ENCODE measurements at regions not wholly inside any gene's neighbourhood (a gene's known extent, or its start where the extent isn't known, plus 50 kb on each side); places are given as distances from the start of the nearest gene placed in this dataset.
A peak's percentile ranks its signal among the peaks of the same experiment; 100 is the strongest.
"Not testable (repeated sequence)": the region's sequence is repeated elsewhere in the genome, so short reads cannot be mapped to it uniquely, and the experiment has no call there.

- DNase-seq (ENCODE audit: low read depth) = no peak
Observed at GRCh38 chrX:55813150-55813549, 95.6 kb downstream of the RRAGB start.

GRCh38 chrX:55815546-55815945 lies 98.0 kb downstream of the RRAGB start:
- DNase-seq (ENCODE audit: low read depth) = no peak

GRCh38 chrX:55816023-55816422 lies 98.5 kb downstream of the RRAGB start:
- DNase-seq (ENCODE audit: low read depth) = no peak

- no peak for DNase-seq (ENCODE audit: low read depth)
Observed at GRCh38 chrX:55818673-55819375, 101.3 kb downstream of the RRAGB start.

GRCh38 chrX:55839485-55839884 lies 121.9 kb downstream of the RRAGB start:
- no peak for DNase-seq (ENCODE audit: low read depth)

- no peak for DNase-seq (ENCODE audit: low read depth)
Observed at GRCh38 chrX:55841962-55842752, 124.6 kb downstream of the RRAGB start.

GRCh38 chrX:55866779-55867178 lies 149.2 kb downstream of the RRAGB start:
- not testable (repeated sequence) for DNase-seq (ENCODE audit: low read depth)

GRCh38 chrX:55867181-55867651 lies 149.7 kb downstream of the RRAGB start:
- no peak for DNase-seq (ENCODE audit: low read depth)

GRCh38 chrX:55867708-55868107 lies 150.2 kb downstream of the RRAGB start:
- DNase-seq (ENCODE audit: low read depth) = no peak

GRCh38 chrX:55874807-55875206 lies 157.3 kb downstream of the RRAGB start:
- DNase-seq (ENCODE audit: low read depth) = no peak

GRCh38 chrX:55883541-55883940 lies 166.0 kb downstream of the RRAGB start:
- not testable (repeated sequence) for DNase-seq (ENCODE audit: low read depth)

GRCh38 chrX:55907968-55908607 lies 190.5 kb downstream of the RRAGB start:
- peak; percentile 3 for DNase-seq (ENCODE audit: low read depth)

GRCh38 chrX:55908661-55909212 lies 191.2 kb downstream of the RRAGB start:
- no peak for DNase-seq (ENCODE audit: low read depth)

- DNase-seq (ENCODE audit: low read depth) = no peak
Observed at GRCh38 chrX:55919367-55920221, 202.0 kb downstream of the RRAGB start.

- no peak for DNase-seq (ENCODE audit: low read depth)
Observed at GRCh38 chrX:55924574-55924973, 207.0 kb downstream of the RRAGB start.

GRCh38 chrX:55928529-55928928 lies 211.0 kb downstream of the RRAGB start:
- not testable (repeated sequence) for DNase-seq (ENCODE audit: low read depth)
